Astrocyte (in vitro differentiated cells and primary cell): ENCODE measurements at regions not wholly inside any gene's neighbourhood (a gene's known extent, or its start where the extent isn't known, plus 50 kb on each side); places are given as distances from the start of the nearest gene placed in this dataset.

Experiments used
- DNase-seq: peaks from one replicate; pipeline ENCODE4 v3.0.0-alpha.2; 2010; ENCODE audit warnings: low read depth
- FAIRE-seq: peaks from 2 replicates; lab custom pipeline; 2011; peaks lifted over from hg19 to GRCh38; lab: Jason Lieb, UNC
- H2AFZ ChIP-seq: 2 replicates; pipeline ENCODE4 v1.6.0; 2012; ENCODE audit warnings: low read depth, low read length, inconsistent platforms
- H3K27ac ChIP-seq: 2 replicates; pipeline ENCODE4 v1.5.1; 2011; ENCODE audit warnings: low read depth, low read length, inconsistent platforms
- H3K27me3 ChIP-seq: 2 replicates; pipeline ENCODE4 v1.6.0; 2011; ENCODE audit warnings: low read length, inconsistent platforms; ENCODE audit not compliant: insufficient read depth
- H3K36me3 ChIP-seq: 2 replicates; pipeline ENCODE4 v1.5.1; 2011; ENCODE audit warnings: low read length, inconsistent platforms; ENCODE audit not compliant: insufficient read depth
- H3K4me1 ChIP-seq: 2 replicates; pipeline ENCODE4 v1.5.1; 2011; ENCODE audit warnings: low read length, inconsistent platforms; ENCODE audit not compliant: insufficient read depth
- H3K4me2 ChIP-seq: 2 replicates; pipeline ENCODE4 v1.6.0; 2012; ENCODE audit warnings: low read length, inconsistent platforms
- H3K4me3 ChIP-seq: 2 replicates; pipeline ENCODE4 v1.5.1; 2011; ENCODE audit warnings: low read depth, mild to moderate bottlenecking, low read length, inconsistent platforms; ENCODE audit not compliant: insufficient read depth
- H3K79me2 ChIP-seq: 2 replicates; pipeline ENCODE4 v1.6.0; 2012; ENCODE audit warnings: mild to moderate bottlenecking, low read length, inconsistent platforms; ENCODE audit not compliant: insufficient read depth
- H3K9ac ChIP-seq: 2 replicates; pipeline ENCODE4 v1.6.0; 2012; ENCODE audit warnings: mild to moderate bottlenecking, low read length, inconsistent platforms
- H3K9me3 ChIP-seq: 2 replicates; pipeline ENCODE4 v1.5.1; 2012; ENCODE audit warnings: low read depth, mild to moderate bottlenecking, low read length, inconsistent platforms; ENCODE audit not compliant: insufficient read depth
- H4K20me1 ChIP-seq: 2 replicates; pipeline ENCODE4 v1.6.0; 2012; ENCODE audit warnings: low read length, inconsistent platforms; ENCODE audit not compliant: insufficient read depth
- H3K27ac Mint-ChIP-seq: one replicate; pipeline ENCODE4 v1.8.0; 2021; ENCODE audit warnings: mild to moderate bottlenecking, mixed read lengths; ENCODE audit not compliant: unreplicated experiment
- H3K27me3 Mint-ChIP-seq: one replicate; pipeline ENCODE4 v1.8.0; 2021; ENCODE audit warnings: low read depth, mixed read lengths; ENCODE audit not compliant: unreplicated experiment
- H3K36me3 Mint-ChIP-seq: one replicate; pipeline ENCODE4 v1.8.0; 2021; ENCODE audit warnings: low read depth, mixed read lengths; ENCODE audit not compliant: unreplicated experiment
- H3K4me1 Mint-ChIP-seq: one replicate; pipeline ENCODE4 v1.8.0; 2021; ENCODE audit warnings: low read depth, mixed read lengths; ENCODE audit not compliant: unreplicated experiment
- H3K4me3 Mint-ChIP-seq: one replicate; pipeline ENCODE4 v1.8.0; 2021; ENCODE audit warnings: mild to moderate bottlenecking, moderate library complexity, mixed read lengths; ENCODE audit not compliant: unreplicated experiment
- H3K9me3 Mint-ChIP-seq: one replicate; pipeline ENCODE4 v1.8.0; 2021; ENCODE audit warnings: mild to moderate bottlenecking, mixed read lengths; ENCODE audit not compliant: unreplicated experiment
- CTCF ChIP-seq: IDR thresholded peaks from 2 replicates; pipeline ENCODE4 v1.5.1; 2011; ENCODE audit warnings: low read depth, mild to moderate bottlenecking, inconsistent platforms, low read length, moderate library complexity; ENCODE audit not compliant: insufficient read depth
- EZH2 ChIP-seq: IDR thresholded peaks from 2 replicates; pipeline ENCODE4 v1.6.1; 2012; ENCODE audit warnings: mild to moderate bottlenecking, low read length, inconsistent platforms; ENCODE audit not compliant: insufficient read depth

GRCh38 chr2:128988967-128989366, 670.3 kb upstream of the HS6ST1 start:
- H3K9me3 ChIP-seq: no peaks in the 10 kb centered on the region
- H3K27me3 Mint-ChIP-seq: peaks cover 20% of the 10 kb centered on the region
- no peak overlapping the region for H3K4me3 Mint-ChIP-seq
- no peak overlapping the region for H3K4me2 ChIP-seq
- H3K27ac Mint-ChIP-seq: no peak overlapping the region
- peaks cover 3% of the 10 kb centered on the region for H3K36me3 Mint-ChIP-seq
- no peaks in the 10 kb centered on the region for H3K9me3 Mint-ChIP-seq
- H3K4me1 Mint-ChIP-seq: peaks cover 17% of the 10 kb centered on the region
- H2AFZ ChIP-seq: no peak overlapping the region
- no peaks in the 10 kb centered on the region for H4K20me1 ChIP-seq
- no peak overlapping the region for H3K27ac ChIP-seq
- FAIRE-seq (no peak), DNase-seq (no peak)
- no peak overlapping the region for H3K9ac ChIP-seq
- H3K27me3 ChIP-seq: no peaks in the 10 kb centered on the region
- H3K4me1 ChIP-seq: no peaks in the 10 kb centered on the region
- H3K79me2 ChIP-seq: no peaks in the 10 kb centered on the region
- TF ChIP-seq CTCF: no peak
- no peak for TF ChIP-seq EZH2
- H3K36me3 ChIP-seq: no peaks in the 10 kb centered on the region
- no peak overlapping the region for H3K4me3 ChIP-seq

- Histone ChIP-seq H3K9me3 (peaks cover 8% of the 10 kb centered on the region), H3K4me3 (no peak overlapping the region), H3K27me3 (no peaks in the 10 kb centered on the region), H3K36me3 (no peaks in the 10 kb centered on the region), H3K4me2 (no peak overlapping the region), H3K27ac (no peak overlapping the region), H4K20me1 (no peaks in the 10 kb centered on the region), H3K79me2 (no peaks in the 10 kb centered on the region), H3K4me1 (no peaks in the 10 kb centered on the region), H3K9ac (no peak overlapping the region), H2AFZ (no peak overlapping the region)
- H3K27ac Mint-ChIP-seq: no peak overlapping the region
- no peaks in the 10 kb centered on the region for H3K9me3 Mint-ChIP-seq
- no peak for DNase-seq
- H3K36me3 Mint-ChIP-seq: no peaks in the 10 kb centered on the region
- peaks cover 4% of the 10 kb centered on the region for H3K4me1 Mint-ChIP-seq
- no peak overlapping the region for H3K4me3 Mint-ChIP-seq
- TF ChIP-seq EZH2: no peak
- TF ChIP-seq CTCF: no peak
- FAIRE-seq: no peak
- peaks cover 15% of the 10 kb centered on the region for H3K27me3 Mint-ChIP-seq
These were observed 676.4 kb upstream of the HS6ST1 start for GRCh38 chr2:128995086-128995485.

GRCh38 chr2:128996078-128996477, 677.4 kb upstream of the HS6ST1 start:
- no peak overlapping the region for H3K27ac ChIP-seq
- TF ChIP-seq EZH2 (no peak), CTCF (no peak)
- Mint-ChIP-seq H3K36me3 (no peaks in the 10 kb centered on the region), H3K4me3 (no peak overlapping the region), H3K4me1 (peaks cover 4% of the 10 kb centered on the region), H3K9me3 (no peaks in the 10 kb centered on the region), H3K27me3 (peaks cover 15% of the 10 kb centered on the region), H3K27ac (no peak overlapping the region)
- peaks cover 8% of the 10 kb centered on the region for H3K9me3 ChIP-seq
- H3K36me3 ChIP-seq: no peaks in the 10 kb centered on the region
- FAIRE-seq (no peak), DNase-seq (no peak)
- H4K20me1 ChIP-seq: no peaks in the 10 kb centered on the region
- H3K79me2 ChIP-seq: no peaks in the 10 kb centered on the region
- H3K4me2 ChIP-seq: no peak overlapping the region
- H3K4me1 ChIP-seq: no peaks in the 10 kb centered on the region
- no peak overlapping the region for H3K4me3 ChIP-seq
- no peak overlapping the region for H3K9ac ChIP-seq
- H3K27me3 ChIP-seq: no peaks in the 10 kb centered on the region
- H2AFZ ChIP-seq: no peak overlapping the region
